GM06990 (cell line): ENCODE measurements at regions not wholly inside any gene's neighbourhood (a gene's known extent, or its start where the extent isn't known, plus 50 kb on each side); places are given as distances from the start of the nearest gene placed in this dataset.

Experiments used
- DNase-seq: peaks from one replicate; pipeline ENCODE4 v3.0.0-alpha.2; 2011; ENCODE audit not compliant: insufficient read length; ENCODE audit errors: extremely low read depth
- H3K27me3 ChIP-seq: replicated peaks from 2 replicates; pipeline ENCODE4 v1.6.0; 2011; ENCODE audit warnings: low read length; ENCODE audit not compliant: control insufficient read depth, insufficient read depth
- H3K36me3 ChIP-seq: 2 replicates; pipeline ENCODE4 v1.5.1; 2011; ENCODE audit warnings: low read length; ENCODE audit not compliant: control insufficient read depth, insufficient read depth
- H3K4me3 ChIP-seq: replicated peaks from 2 replicates; pipeline ENCODE4 v1.5.1; 2011; ENCODE audit warnings: low read depth, mild to moderate bottlenecking, control low read depth, low read length
- TF ChIP-seq, protein P1 (sequence below): IDR thresholded peaks from 2 replicates; pipeline ENCODE4 v1.5.1; 2011; ENCODE audit warnings: low read length, control low read depth, mild to moderate bottlenecking, inconsistent platforms; ENCODE audit not compliant: insufficient read depth, poor library complexity, severe bottlenecking

DNA sequence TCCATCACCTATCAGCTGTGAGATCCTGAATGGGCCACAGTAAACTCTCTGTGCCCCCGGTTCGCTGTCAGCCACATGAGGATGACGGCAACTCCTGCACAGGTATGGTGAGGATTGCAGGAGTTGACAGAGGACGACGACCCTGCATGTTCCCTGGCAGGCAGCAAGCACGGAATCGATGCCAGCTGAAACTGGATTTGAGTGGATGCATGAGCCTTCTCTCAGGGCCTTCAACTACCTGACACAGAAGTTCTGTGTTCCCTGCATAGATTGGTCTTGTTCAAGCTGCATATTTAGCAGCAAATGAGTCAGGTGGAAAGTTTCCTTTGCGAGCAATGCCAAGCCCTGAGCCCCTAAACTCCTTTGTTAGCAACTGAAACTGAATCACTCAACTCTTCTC is 69.6 kb upstream of the PTCH1 start:
- Histone ChIP-seq H3K36me3 (no peaks in the 10 kb centered on the region), H3K27me3 (peaks cover 2% of the 10 kb centered on the region; the same call in 1 of the 2 replicates), H3K4me3 (no peak overlapping the region)
- TF ChIP-seq, protein P1, sequence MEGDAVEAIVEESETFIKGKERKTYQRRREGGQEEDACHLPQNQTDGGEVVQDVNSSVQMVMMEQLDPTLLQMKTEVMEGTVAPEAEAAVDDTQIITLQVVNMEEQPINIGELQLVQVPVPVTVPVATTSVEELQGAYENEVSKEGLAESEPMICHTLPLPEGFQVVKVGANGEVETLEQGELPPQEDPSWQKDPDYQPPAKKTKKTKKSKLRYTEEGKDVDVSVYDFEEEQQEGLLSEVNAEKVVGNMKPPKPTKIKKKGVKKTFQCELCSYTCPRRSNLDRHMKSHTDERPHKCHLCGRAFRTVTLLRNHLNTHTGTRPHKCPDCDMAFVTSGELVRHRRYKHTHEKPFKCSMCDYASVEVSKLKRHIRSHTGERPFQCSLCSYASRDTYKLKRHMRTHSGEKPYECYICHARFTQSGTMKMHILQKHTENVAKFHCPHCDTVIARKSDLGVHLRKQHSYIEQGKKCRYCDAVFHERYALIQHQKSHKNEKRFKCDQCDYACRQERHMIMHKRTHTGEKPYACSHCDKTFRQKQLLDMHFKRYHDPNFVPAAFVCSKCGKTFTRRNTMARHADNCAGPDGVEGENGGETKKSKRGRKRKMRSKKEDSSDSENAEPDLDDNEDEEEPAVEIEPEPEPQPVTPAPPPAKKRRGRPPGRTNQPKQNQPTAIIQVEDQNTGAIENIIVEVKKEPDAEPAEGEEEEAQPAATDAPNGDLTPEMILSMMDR = no peak
- no peak for DNase-seq

DNA sequence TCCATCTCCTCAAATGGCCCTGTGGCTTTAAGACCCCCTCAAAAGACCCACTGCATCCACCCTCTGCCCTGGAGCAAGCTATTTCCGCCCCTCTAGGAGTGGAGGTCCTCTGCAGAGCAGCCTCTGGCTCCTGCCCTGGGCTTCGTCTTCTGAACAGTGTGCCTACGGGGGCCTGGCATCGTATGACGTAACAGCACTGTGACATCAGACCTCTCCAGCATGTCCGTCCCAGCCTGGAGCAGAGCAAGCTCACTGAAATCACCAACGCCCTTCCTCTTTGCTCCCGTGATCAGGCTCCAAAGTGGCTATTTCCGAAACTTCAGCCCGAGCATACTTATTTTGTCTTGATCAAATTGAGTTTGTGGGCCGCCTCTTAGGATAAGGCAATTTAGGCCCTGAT is 69.1 kb upstream of the PTCH1 start:
- DNase-seq = no peak
- H3K4me3 ChIP-seq = no peak overlapping the region
- TF ChIP-seq, protein P1 = no peak
- H3K27me3 ChIP-seq = peaks cover 2% of the 10 kb centered on the region; the same call in 1 of the 2 replicates
- H3K36me3 ChIP-seq = no peaks in the 10 kb centered on the region

DNA sequence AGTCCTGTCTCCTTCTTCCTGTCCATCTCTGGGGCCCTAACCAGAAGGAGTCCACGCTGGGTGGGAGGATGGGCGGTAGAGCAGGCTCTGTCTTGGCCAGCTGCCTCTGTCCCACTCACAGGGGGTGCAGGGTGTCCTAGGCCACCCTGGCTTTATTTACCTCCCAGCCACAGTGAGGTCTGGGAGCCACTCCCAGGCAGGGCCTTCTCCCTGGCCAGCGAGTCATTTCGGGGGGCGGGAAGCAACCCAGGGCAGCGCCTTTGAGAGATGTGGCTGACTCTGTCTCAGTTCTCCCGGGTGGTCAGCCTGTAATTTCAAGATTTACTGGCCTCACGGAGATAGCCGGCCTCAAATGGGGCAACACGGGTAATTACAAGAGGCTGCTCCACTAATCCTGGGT is 67.4 kb upstream of the PTCH1 start:
- DNase-seq = no peak

DNA sequence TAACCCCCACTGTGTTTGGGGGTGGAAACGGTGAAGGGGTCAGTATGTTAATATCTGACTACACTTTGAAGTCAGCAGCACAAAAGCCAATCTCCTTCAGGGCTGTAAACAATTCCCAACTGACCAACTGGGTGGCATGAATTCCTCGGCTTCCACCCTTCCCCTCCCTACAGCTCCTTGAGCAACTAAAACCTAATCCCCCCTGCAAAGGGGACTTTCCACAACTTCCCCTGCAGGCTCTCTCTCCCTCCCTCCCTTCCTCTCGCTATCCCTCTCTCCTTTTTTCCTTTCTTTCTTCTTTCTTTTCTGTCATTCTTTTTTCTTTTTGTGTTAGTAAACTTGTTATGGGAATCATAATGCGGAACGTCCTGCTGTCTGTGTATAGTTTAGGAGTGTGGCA is 65.1 kb upstream of the PTCH1 start:
- TF ChIP-seq, protein P1 = no peak
- H3K4me3 ChIP-seq = no peak overlapping the region
- no peak for DNase-seq
- no peaks in the 10 kb centered on the region; the same call in none of the 2 replicates for H3K27me3 ChIP-seq
- H3K36me3 ChIP-seq = no peaks in the 10 kb centered on the region

More for the DNA sequence above, 67.4 kb upstream of the PTCH1 start:
- TF ChIP-seq, protein P1 = no peak
- Histone ChIP-seq H3K4me3 (no peak overlapping the region), H3K27me3 (no peaks in the 10 kb centered on the region; the same call in 1 of the 2 replicates), H3K36me3 (no peaks in the 10 kb centered on the region)

DNA sequence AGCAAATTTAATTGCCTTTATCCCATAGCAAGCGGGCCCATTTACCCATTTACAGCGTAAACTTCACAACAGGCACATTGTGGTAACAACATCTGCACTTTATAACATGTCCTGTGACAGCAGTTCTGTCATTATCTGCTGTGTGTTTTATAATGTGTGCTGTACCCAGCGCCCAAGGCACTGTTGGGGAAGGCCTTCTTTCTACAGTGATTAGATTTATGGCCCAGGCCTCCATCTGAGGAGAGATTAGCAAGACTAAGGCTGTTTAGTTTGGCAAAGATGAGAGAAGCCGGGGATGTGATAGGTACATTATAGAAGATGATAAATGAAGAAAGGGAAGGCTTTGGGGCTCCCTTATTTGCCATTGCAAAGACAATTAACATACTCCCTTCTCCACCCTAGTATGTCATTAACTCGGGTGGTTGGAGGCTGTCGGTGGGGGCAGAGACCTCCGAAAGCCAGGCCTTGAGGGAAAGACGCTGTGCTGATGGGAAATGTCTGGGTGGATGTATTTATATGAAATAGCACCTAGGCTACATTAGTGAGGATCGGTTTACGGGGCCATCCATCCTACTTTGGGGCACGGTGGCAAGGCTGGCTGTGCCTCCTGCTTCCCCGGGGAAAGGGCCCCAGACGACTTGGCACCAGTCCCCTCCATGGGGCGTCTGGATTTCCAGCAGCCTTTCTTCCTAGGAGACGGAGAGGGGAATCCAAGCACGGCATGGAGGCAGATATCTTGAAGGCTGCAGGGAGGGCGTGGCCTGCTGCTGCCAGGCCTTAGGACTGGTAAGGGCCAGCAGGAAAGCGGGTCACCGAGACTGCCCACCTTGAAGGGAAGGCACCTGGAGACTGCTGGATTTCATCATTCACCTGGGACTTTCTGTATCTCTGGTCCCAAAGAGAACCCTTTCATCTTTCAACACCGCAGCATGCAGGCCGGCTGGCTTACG is 64.3 kb upstream of the PTCH1 start:
- H3K4me3 ChIP-seq = no peak overlapping the region
- no peak for DNase-seq

More for the DNA sequence above, 64.3 kb upstream of the PTCH1 start:
- Histone ChIP-seq H3K27me3 (no peaks in the 10 kb centered on the region; the same call in none of the 2 replicates), H3K36me3 (no peaks in the 10 kb centered on the region)
- TF ChIP-seq, protein P1 = no peak
